ENCODE measurements at regions not wholly inside any gene's neighbourhood (a gene's known extent, or its start where the extent isn't known, plus 50 kb on each side); places are given as distances from the start of the nearest gene placed in this dataset.

DNA sequence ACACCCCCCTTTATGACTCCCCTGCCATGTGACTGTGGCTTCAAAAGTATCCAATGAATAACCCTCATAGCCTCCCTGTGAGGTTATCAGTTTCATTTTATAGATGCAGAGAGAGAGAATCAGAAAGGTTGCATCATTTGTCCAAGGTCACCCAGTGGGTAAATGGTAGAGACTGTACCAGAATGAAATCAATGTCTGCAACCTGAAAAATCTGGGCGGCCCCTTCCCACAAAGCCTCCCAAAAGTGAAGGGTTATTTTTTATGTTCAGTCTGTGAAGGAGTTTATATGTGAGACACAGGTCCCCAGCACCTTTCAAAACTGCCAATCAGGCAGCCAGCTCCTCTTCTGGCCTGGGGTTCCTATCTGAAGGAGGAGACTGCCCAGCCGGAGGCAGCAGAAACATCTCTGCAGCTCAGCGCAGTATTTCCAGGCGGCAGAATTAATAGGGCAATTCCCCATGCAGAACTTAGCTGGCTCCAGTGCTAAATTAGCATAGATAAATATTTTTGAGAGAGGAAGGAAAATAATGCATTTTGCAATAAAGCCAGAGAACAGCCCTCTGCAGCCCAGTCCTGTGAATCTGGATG is 130.8 kb upstream of the PRR20G start:
- TF ChIP-seq KDM5A (IDR thresholded peaks at IDR 0.05) (no peak), FOSL2 (IDR thresholded peaks at IDR 0.05) (no peak), FOSL2 (CRISPR knock-in tag; IDR thresholded peaks at IDR 0.05) (no peak), CHD2 (IDR thresholded peaks at IDR 0.05; ENCODE audit: low read length, partially characterized antibody) (no peak), EP300 (IDR thresholded peaks at IDR 0.05) (no peak), NR3C1 (IDR thresholded peaks at IDR 0.05) (no peak), RFX5 (IDR thresholded peaks at IDR 0.05) (no peak), RNF2 (IDR thresholded peaks at IDR 0.05; ENCODE audit: borderline replicate concordance, low read depth) (no peak), ZNF302 (CRISPR knock-in tag; IDR thresholded peaks at IDR 0.05) (no peak)
- TF ChIP-seq, protein P1, sequence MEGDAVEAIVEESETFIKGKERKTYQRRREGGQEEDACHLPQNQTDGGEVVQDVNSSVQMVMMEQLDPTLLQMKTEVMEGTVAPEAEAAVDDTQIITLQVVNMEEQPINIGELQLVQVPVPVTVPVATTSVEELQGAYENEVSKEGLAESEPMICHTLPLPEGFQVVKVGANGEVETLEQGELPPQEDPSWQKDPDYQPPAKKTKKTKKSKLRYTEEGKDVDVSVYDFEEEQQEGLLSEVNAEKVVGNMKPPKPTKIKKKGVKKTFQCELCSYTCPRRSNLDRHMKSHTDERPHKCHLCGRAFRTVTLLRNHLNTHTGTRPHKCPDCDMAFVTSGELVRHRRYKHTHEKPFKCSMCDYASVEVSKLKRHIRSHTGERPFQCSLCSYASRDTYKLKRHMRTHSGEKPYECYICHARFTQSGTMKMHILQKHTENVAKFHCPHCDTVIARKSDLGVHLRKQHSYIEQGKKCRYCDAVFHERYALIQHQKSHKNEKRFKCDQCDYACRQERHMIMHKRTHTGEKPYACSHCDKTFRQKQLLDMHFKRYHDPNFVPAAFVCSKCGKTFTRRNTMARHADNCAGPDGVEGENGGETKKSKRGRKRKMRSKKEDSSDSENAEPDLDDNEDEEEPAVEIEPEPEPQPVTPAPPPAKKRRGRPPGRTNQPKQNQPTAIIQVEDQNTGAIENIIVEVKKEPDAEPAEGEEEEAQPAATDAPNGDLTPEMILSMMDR (IDR thresholded peaks at IDR 0.05), result no peak
- TF ChIP-seq, protein P2, sequence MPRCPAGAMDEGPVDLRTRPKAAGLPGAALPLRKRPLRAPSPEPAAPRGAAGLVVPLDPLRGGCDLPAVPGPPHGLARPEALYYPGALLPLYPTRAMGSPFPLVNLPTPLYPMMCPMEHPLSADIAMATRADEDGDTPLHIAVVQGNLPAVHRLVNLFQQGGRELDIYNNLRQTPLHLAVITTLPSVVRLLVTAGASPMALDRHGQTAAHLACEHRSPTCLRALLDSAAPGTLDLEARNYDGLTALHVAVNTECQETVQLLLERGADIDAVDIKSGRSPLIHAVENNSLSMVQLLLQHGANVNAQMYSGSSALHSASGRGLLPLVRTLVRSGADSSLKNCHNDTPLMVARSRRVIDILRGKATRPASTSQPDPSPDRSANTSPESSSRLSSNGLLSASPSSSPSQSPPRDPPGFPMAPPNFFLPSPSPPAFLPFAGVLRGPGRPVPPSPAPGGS (IDR thresholded peaks at IDR 0.05), result no peak
- TF ChIP-seq, protein P3, sequence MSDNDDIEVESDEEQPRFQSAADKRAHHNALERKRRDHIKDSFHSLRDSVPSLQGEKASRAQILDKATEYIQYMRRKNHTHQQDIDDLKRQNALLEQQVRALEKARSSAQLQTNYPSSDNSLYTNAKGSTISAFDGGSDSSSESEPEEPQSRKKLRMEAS (IDR thresholded peaks at IDR 0.05), result no peak
- TF ChIP-seq, protein P4, sequence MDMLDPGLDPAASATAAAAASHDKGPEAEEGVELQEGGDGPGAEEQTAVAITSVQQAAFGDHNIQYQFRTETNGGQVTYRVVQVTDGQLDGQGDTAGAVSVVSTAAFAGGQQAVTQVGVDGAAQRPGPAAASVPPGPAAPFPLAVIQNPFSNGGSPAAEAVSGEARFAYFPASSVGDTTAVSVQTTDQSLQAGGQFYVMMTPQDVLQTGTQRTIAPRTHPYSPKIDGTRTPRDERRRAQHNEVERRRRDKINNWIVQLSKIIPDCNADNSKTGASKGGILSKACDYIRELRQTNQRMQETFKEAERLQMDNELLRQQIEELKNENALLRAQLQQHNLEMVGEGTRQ (IDR thresholded peaks at IDR 0.05), result no peak
